AG04450 (cell line): ENCODE measurements at regions not wholly inside any gene's neighbourhood (a gene's known extent, or its start where the extent isn't known, plus 50 kb on each side); places are given as distances from the start of the nearest gene placed in this dataset.

Source experiments
- CTCF ChIA-PET: fragments of 300-600, 350-600 bp; formaldehyde crosslinking; extraction: SDS; loops from one replicate; lab custom pipeline; 2022; ENCODE audit warnings: antibody characterized with exemption, inconsistent platforms; lab: Charles Lee
- POLR2A ChIA-PET: fragments of 350-600 bp; formaldehyde crosslinking; extraction: SDS; loops from one replicate; lab custom pipeline; 2021; ENCODE audit warnings: antibody characterized with exemption, inconsistent platforms; lab: Yijun Ruan, JAX
- DNase-seq: peaks from one replicate; pipeline ENCODE4 v3.0.0-alpha.2; 2011; ENCODE audit warnings: low read depth, low spot score
- H3K27ac ChIP-seq: one replicate; pipeline ENCODE4 v1.5.1; 2012; ENCODE audit warnings: low read depth, low read length, control low read depth
- H3K27me3 ChIP-seq: one replicate; pipeline ENCODE4 v1.6.0; 2012; ENCODE audit warnings: low read length; ENCODE audit not compliant: control insufficient read depth, insufficient read depth
- H3K4me3 ChIP-seq: 2 replicates; pipeline ENCODE4 v1.5.1; 2011; ENCODE audit warnings: mild to moderate bottlenecking, low read depth, low read length, control low read depth
- H3K9me3 ChIP-seq: 2 replicates; pipeline ENCODE4 v1.5.1; 2012; ENCODE audit warnings: low read length; ENCODE audit not compliant: control insufficient read depth, insufficient read depth
- TF ChIP-seq, protein P1 (sequence below): IDR thresholded peaks from 2 replicates; pipeline ENCODE4 v1.5.1; 2011; ENCODE audit warnings: low read depth, low read length, control low read depth, inconsistent platforms

DNA sequence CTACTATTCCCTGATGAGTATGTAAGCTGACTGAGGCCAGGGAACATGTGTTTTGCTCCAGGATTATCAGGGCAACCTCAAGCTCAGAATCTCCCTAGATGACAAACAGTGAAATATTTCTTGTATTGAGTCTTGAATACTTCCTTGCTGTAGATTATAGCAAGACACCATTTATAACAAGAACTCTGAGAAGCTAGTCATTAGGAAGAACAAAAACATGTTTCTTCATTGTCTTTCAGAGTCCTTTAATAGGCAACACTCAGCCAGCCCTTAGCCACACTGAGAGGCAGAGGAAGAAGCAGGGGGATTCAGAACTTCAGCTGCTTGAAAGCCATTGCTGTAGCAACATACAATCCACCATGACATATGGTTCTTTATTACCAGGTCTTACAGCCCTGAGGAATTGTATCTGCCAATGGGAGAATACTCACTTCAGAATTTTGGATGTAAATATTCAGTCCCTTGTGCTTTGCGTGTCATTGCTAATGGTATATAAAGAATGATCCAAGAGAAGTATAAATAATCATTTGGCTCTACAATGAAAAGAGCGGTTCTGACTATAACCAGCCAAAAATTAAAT, 117.5 kb upstream of the NCKAP5 start:
- TF ChIP-seq, protein P1, sequence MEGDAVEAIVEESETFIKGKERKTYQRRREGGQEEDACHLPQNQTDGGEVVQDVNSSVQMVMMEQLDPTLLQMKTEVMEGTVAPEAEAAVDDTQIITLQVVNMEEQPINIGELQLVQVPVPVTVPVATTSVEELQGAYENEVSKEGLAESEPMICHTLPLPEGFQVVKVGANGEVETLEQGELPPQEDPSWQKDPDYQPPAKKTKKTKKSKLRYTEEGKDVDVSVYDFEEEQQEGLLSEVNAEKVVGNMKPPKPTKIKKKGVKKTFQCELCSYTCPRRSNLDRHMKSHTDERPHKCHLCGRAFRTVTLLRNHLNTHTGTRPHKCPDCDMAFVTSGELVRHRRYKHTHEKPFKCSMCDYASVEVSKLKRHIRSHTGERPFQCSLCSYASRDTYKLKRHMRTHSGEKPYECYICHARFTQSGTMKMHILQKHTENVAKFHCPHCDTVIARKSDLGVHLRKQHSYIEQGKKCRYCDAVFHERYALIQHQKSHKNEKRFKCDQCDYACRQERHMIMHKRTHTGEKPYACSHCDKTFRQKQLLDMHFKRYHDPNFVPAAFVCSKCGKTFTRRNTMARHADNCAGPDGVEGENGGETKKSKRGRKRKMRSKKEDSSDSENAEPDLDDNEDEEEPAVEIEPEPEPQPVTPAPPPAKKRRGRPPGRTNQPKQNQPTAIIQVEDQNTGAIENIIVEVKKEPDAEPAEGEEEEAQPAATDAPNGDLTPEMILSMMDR: no peak
- H3K9me3 ChIP-seq: no peaks in the 10 kb centered on the region
- no peak overlapping the region for H3K27ac ChIP-seq
- no peak overlapping the region for H3K4me3 ChIP-seq
- H3K27me3 ChIP-seq: no peaks in the 10 kb centered on the region
- POLR2A ChIA-PET: no interaction called here
- CTCF ChIA-PET: no interaction called here
- no peak for DNase-seq

DNA sequence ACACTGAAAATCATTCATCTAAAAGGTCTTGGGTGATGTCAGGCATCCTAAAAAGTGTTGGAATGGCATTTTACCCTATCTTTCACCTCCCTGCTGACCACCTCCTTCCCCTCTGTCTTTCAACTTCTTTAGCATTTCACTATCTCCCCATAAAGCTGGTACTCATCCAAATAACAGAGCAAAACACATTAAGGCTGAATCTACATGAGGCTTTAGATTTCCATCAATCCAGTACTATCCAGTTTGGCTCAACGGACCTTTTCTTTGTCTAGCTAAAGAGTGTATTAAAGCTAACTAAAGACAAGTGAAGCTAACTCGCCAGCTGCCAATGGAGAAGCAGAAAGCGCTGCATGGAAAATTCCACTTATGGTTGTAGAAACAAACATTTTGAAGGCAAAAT, 122.5 kb upstream of the NCKAP5 start:
- Histone ChIP-seq H3K27me3 (no peaks in the 10 kb centered on the region), H3K27ac (no peak overlapping the region), H3K4me3 (no peak overlapping the region), H3K9me3 (no peaks in the 10 kb centered on the region)
- ChIA-PET CTCF (interaction anchor here (1.0 kb wide), 1 partner anchor 15 kb away, joined by 3 read pairs; no protein-coding TSS in a partner anchor), POLR2A (no interaction called here)
- no peak for DNase-seq
- TF ChIP-seq, protein P1: no peak

DNA sequence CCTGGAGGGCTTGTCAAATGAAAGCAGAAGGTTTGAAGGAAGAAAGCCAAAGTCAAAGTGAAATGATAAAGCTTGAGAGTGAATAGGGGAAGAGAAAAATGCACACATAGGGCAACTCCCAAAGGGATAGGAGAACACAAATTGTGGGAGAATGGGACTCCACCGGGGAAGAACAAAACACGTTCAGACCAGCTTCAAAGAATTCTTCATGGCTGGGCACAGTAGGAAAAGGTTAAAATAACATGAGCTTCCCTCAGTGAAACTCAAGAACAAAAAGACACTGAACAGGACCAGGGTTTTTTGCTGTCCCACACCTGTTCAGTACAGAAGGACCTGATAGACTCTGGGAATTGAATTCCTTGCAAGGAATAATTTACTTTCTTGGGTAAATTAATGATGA, 123.1 kb upstream of the NCKAP5 start:
- Histone ChIP-seq H3K27me3 (no peaks in the 10 kb centered on the region), H3K4me3 (no peak overlapping the region), H3K27ac (no peak overlapping the region), H3K9me3 (no peaks in the 10 kb centered on the region)
- TF ChIP-seq, protein P1: no peak
- ChIA-PET POLR2A (no interaction called here), CTCF (interaction anchor here (1.0 kb wide), 1 partner anchor 14 kb away, joined by 3 read pairs; no protein-coding TSS in a partner anchor)
- DNase-seq: no peak

DNA sequence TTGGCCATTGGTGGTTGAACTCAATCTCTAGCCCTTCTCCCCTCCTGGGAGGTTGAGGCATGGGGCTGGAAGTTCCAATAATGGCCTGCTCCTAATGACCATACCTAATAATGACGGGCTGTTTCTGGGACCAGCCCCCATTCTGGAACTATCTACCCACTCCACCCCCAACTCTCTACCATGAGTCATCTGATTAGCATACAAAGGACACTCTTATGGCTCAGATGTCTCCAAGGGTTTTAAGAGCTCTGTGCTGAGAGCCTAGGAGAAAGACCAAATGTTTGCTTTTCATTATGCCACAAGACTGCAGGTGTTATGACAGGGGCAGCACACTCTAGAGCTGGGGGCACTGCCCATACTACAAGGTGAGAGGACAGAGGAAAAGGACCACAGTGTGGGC, 137.0 kb upstream of the NCKAP5 start:
- peaks cover 4% of the 10 kb centered on the region; the same call in 1 of the 2 replicates for H3K9me3 ChIP-seq
- ChIA-PET POLR2A (no interaction called here), CTCF (interaction anchor here (0.6 to 0.8 kb wide), 2 partner anchors 14 to 75 kb away, joined by 3 read pairs; no protein-coding TSS in a partner anchor)
- no peak overlapping the region for H3K27ac ChIP-seq
- no peak for DNase-seq
- TF ChIP-seq, protein P1: no peak
- H3K4me3 ChIP-seq: no peak overlapping the region
- H3K27me3 ChIP-seq: no peaks in the 10 kb centered on the region

DNA sequence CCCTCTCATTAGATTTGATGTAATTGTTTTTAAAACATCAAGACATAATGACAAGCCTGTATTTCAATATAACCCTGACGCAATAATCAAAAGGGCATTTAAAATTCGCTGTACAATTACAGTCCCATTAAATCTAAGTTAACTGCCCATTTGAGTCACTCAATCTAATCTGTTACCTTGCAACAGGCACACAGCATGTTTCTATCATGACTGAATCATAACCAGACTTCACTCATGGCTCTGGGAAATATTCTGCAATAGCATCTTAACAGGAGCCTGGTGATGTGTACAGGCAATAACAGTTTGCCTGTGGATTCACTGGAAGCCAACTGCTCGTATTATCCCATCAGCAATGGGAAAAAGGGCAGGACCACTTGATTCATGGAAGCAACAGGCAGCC, 142.3 kb upstream of the NCKAP5 start:
- Histone ChIP-seq H3K27me3 (no peaks in the 10 kb centered on the region), H3K4me3 (no peak overlapping the region), H3K9me3 (peaks cover 4% of the 10 kb centered on the region; the same call in 1 of the 2 replicates), H3K27ac (no peak overlapping the region)
- POLR2A ChIA-PET: no interaction called here
- DNase-seq: no peak
- CTCF ChIA-PET: interaction anchor here (1.4 kb wide), 1 partner anchor 11 kb away, joined by 3 read pairs; no protein-coding TSS in a partner anchor
- TF ChIP-seq, protein P1: no peak
